ENCODE measurements at regions not wholly inside any gene's neighbourhood (a gene's known extent, or its start where the extent isn't known, plus 50 kb on each side); places are given as distances from the start of the nearest gene placed in this dataset.

DNA sequence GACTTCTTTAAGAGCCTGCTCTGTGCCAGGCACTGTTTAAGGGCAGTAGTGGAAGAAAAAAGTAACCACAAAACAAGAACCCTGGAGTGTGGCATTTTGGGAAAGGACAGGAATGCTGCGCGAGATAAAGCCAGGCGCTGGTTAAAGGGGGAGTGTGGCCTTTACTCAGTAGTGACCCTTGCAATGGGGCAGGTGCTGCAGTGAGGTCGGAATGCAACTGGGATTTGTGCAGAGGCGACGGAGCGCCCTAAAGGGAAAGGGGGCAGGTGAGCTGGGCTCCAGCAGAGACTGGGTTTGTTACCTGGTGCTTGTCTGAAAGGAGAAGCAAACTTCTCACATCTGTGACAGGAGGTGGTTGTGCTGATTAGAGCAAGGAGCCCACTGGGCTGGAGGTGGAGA, 263.6 kb downstream of the ACTR3B start:
- TF ChIP-seq YY1 (IDR thresholded peaks at IDR 0.05) (no peak), JUND (IDR thresholded peaks at IDR 0.05) (no peak), HNF4G (IDR thresholded peaks at IDR 0.05) (no peak), EGR1 (IDR thresholded peaks at IDR 0.05; ENCODE audit: low read depth in 2 of 2) (no peak), TAF1 (conservative IDR thresholded peaks at IDR 0.05) (no peak), RAD21 (IDR thresholded peaks at IDR 0.05) (no peak), NR2F2 (IDR thresholded peaks at IDR 0.05) (no peak), GABPA (IDR thresholded peaks at IDR 0.05 in 1 of 2, conservative IDR thresholded peaks at IDR 0.05 in 1 of 2) (no peak), FOXA2 (IDR thresholded peaks at IDR 0.05) (no peak)
- TF ChIP-seq, protein P1, sequence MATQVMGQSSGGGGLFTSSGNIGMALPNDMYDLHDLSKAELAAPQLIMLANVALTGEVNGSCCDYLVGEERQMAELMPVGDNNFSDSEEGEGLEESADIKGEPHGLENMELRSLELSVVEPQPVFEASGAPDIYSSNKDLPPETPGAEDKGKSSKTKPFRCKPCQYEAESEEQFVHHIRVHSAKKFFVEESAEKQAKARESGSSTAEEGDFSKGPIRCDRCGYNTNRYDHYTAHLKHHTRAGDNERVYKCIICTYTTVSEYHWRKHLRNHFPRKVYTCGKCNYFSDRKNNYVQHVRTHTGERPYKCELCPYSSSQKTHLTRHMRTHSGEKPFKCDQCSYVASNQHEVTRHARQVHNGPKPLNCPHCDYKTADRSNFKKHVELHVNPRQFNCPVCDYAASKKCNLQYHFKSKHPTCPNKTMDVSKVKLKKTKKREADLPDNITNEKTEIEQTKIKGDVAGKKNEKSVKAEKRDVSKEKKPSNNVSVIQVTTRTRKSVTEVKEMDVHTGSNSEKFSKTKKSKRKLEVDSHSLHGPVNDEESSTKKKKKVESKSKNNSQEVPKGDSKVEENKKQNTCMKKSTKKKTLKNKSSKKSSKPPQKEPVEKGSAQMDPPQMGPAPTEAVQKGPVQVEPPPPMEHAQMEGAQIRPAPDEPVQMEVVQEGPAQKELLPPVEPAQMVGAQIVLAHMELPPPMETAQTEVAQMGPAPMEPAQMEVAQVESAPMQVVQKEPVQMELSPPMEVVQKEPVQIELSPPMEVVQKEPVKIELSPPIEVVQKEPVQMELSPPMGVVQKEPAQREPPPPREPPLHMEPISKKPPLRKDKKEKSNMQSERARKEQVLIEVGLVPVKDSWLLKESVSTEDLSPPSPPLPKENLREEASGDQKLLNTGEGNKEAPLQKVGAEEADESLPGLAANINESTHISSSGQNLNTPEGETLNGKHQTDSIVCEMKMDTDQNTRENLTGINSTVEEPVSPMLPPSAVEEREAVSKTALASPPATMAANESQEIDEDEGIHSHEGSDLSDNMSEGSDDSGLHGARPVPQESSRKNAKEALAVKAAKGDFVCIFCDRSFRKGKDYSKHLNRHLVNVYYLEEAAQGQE (IDR thresholded peaks at IDR 0.05) = no peak
- TF ChIP-seq, protein P2, sequence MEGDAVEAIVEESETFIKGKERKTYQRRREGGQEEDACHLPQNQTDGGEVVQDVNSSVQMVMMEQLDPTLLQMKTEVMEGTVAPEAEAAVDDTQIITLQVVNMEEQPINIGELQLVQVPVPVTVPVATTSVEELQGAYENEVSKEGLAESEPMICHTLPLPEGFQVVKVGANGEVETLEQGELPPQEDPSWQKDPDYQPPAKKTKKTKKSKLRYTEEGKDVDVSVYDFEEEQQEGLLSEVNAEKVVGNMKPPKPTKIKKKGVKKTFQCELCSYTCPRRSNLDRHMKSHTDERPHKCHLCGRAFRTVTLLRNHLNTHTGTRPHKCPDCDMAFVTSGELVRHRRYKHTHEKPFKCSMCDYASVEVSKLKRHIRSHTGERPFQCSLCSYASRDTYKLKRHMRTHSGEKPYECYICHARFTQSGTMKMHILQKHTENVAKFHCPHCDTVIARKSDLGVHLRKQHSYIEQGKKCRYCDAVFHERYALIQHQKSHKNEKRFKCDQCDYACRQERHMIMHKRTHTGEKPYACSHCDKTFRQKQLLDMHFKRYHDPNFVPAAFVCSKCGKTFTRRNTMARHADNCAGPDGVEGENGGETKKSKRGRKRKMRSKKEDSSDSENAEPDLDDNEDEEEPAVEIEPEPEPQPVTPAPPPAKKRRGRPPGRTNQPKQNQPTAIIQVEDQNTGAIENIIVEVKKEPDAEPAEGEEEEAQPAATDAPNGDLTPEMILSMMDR (IDR thresholded peaks at IDR 0.05; ENCODE audit: low read depth, low read length, missing input control) = no peak
- TF ChIP-seq, protein P3, sequence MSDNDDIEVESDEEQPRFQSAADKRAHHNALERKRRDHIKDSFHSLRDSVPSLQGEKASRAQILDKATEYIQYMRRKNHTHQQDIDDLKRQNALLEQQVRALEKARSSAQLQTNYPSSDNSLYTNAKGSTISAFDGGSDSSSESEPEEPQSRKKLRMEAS (IDR thresholded peaks at IDR 0.05) = no peak
- TF ChIP-seq, protein P4, sequence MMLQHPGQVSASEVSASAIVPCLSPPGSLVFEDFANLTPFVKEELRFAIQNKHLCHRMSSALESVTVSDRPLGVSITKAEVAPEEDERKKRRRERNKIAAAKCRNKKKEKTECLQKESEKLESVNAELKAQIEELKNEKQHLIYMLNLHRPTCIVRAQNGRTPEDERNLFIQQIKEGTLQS (IDR thresholded peaks at IDR 0.05) = no peak
- TF ChIP-seq, protein P5, sequence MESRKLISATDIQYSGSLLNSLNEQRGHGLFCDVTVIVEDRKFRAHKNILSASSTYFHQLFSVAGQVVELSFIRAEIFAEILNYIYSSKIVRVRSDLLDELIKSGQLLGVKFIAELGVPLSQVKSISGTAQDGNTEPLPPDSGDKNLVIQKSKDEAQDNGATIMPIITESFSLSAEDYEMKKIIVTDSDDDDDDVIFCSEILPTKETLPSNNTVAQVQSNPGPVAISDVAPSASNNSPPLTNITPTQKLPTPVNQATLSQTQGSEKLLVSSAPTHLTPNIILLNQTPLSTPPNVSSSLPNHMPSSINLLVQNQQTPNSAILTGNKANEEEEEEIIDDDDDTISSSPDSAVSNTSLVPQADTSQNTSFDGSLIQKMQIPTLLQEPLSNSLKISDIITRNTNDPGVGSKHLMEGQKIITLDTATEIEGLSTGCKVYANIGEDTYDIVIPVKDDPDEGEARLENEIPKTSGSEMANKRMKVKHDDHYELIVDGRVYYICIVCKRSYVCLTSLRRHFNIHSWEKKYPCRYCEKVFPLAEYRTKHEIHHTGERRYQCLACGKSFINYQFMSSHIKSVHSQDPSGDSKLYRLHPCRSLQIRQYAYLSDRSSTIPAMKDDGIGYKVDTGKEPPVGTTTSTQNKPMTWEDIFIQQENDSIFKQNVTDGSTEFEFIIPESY (IDR thresholded peaks at IDR 0.05) = no peak

Data from liver (tissue), 3 donors.